UCSD-AML1 (cell line): ENCODE measurements at regions not wholly inside any gene's neighbourhood (a gene's known extent, or its start where the extent isn't known, plus 50 kb on each side); places are given as distances from the start of the nearest gene placed in this dataset.
"Not testable (repeated sequence)": the region's sequence is repeated elsewhere in the genome, so short reads cannot be mapped to it uniquely, and the experiment has no call there.

Experiments used
- DNase-seq: peaks from one replicate; lab custom pipeline; 2025; ENCODE audit not compliant: unreplicated experiment; lab: John Stamatoyannopoulos, UW

- no peak for DNase-seq
These were observed 149.3 kb downstream of the FBXO4 start for GRCh38 chr5:42074353-42074752.

GRCh38 chr5:42089705-42090104 is 164.6 kb downstream of the FBXO4 start:
- DNase-seq, result no peak

GRCh38 chr5:42090162-42090561 is 165.1 kb downstream of the FBXO4 start:
- no peak for DNase-seq

- DNase-seq, result not testable (repeated sequence)
These were observed 174.8 kb downstream of the FBXO4 start for GRCh38 chr5:42099846-42100245.

GRCh38 chr5:42108468-42108867 is 183.4 kb downstream of the FBXO4 start:
- no peak for DNase-seq

- no peak for DNase-seq
These were observed 184.0 kb downstream of the FBXO4 start for GRCh38 chr5:42109006-42109572.

- DNase-seq, result not testable (repeated sequence)
These were observed 190.6 kb downstream of the FBXO4 start for GRCh38 chr5:42115721-42116120.

GRCh38 chr5:42120070-42120469 is 195.0 kb downstream of the FBXO4 start:
- DNase-seq, result no peak

DNA sequence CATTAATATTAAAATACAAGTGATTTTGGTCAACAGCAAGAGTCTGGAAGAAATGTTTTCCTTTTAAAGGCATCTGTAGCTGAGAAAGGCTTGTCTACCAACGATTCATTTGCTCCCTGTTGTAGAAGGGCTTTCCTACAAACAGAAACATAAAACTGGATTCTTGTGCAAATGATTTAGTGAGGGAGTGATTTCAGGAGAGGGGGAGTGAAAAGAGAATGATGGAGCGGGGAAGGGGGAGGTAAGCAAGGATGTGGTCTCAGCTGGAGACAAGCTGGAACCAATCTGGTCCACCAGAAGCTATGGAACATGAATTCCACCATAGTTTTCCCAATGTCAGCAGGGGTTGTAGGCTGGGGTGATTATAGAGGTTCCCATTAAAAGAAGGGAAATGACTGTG is 196.3 kb downstream of the FBXO4 start:
- DNase-seq, result no peak

GRCh38 chr5:42131081-42131480 is 206.0 kb downstream of the FBXO4 start:
- no peak for DNase-seq

DNA sequence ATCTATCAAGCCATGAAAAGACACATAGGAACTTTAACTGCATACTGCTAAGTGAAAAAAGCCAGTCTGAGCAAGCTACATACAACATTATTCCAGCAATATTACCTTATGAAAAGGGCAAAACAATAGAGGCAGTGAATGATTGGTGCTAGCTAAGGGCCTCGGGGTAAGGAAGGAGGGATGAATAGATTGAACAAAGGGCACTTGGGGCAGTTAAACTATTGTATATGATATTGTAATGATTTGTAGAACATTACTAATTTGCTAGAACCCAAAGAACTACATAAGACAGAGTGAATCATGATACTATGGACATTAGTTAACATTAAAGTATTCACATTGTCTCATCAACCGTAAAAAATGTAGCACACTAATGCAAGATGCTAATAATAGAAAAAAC is 218.3 kb downstream of the FBXO4 start:
- no peak for DNase-seq

- DNase-seq, result no peak
These were observed 223.7 kb downstream of the FBXO4 start for GRCh38 chr5:42148813-42149212.

DNA sequence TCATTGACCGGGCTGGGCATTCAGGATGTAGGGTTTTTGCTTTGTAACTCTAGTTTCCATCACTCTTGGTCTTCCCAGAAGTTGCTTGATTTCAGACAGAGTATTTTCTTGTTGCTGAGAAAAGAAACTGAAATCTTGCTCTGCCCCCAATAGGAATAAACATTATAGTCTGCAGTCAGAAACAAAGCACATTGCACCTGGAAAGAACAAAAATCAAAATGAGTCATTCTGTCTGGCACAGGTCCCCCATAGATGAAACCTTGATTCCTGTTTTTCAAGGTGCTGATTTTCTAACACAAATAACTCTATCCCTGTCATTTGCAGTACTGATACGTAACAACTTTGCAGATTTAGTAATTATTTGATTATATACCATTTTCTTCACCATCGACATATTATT is 232.1 kb downstream of the FBXO4 start:
- DNase-seq, result no peak

GRCh38 chr5:42163083-42163482 is 238.0 kb downstream of the FBXO4 start:
- no peak for DNase-seq

DNA sequence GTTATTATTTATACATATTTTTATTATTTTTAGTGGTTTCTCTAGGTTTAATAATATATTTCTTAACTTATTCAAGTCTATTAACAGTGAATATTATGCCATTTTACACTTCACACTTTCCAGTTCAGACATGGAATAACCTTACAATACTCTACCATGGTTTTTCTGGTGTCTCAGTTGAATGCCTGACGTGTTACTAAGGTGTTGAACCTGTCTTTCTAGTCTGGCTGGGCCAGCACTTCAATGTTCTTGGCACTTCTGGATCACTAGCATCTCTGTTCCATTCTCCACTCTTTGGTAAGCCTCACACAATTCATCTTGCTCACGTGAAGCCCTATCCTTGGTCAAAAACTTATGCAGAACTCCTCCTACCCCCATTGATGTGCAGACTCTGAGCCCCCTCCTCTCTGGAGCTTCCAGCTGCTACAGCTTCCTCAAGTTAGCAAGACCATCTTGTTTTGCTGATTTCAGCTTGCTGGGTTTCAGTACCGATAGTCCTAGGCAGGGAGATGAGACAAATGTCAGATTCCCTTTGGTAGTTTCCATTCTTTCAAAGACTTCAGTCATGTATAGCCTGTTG is 243.1 kb downstream of the FBXO4 start:
- no peak for DNase-seq

- not testable (repeated sequence) for DNase-seq
These were observed 247.1 kb upstream of the GHR start for GRCh38 chr5:42176118-42176517.

- not testable (repeated sequence) for DNase-seq
These were observed 243.4 kb upstream of the GHR start for GRCh38 chr5:42179843-42180242.

DNA sequence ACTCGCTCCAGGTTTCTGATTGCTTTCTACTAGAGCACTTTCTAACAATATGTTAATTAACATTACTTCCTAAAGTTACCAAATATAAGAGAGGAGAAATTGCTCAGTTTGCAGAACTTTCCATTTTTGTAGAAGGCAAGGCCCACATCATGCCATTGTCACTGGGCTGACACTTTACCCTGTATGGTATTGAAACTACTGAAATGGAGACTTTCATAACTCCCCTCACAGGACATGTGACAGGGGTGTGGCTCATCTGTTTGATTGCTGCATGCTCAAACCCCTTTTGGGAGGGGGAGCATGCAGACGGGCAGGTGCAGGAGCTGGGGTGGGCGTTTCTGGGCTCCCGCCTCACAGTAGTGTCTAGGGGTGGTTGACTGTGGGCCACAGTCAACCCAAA is 206.3 kb upstream of the GHR start:
- DNase-seq, result no peak

- DNase-seq, result no peak
These were observed 205.4 kb upstream of the GHR start for GRCh38 chr5:42217791-42218190.

GRCh38 chr5:42225009-42225408 is 198.2 kb upstream of the GHR start:
- DNase-seq, result no peak

GRCh38 chr5:42228279-42228678 is 195.0 kb upstream of the GHR start:
- no peak for DNase-seq

GRCh38 chr5:42230839-42231238 is 192.4 kb upstream of the GHR start:
- DNase-seq, result no peak

- no peak for DNase-seq
These were observed 188.0 kb upstream of the GHR start for GRCh38 chr5:42235241-42235640.
